GM12878 (cell line): ENCODE measurements at regions not wholly inside any gene's neighbourhood (a gene's known extent, or its start where the extent isn't known, plus 50 kb on each side); places are given as distances from the start of the nearest gene placed in this dataset.

ENCODE experiments used
- ATAC-seq: fragments of 200-7000 bp; cut with Tn5 transposase; 3 replicates; pipeline ENCODE4 v1.9.1; 2020; ENCODE audit warnings: mild to moderate bottlenecking, moderate library complexity
- BruUV-seq: library from RNA; stranded (reverse); fragments of 400-500 nt; replicated peaks from 2 replicates; lab custom pipeline; 2021; lab: Mats Ljungman, UMichigan
- CTCF ChIA-PET: fragments of 300-600 bp; sonication (Branson Sonifier 250); formaldehyde crosslinking; extraction: SDS; loops from one replicate; lab custom pipeline; 2021; ENCODE audit warnings: inconsistent platforms; lab: Yijun Ruan, JAX
- POLR2A ChIA-PET: fragments of 350-600 bp; formaldehyde crosslinking; extraction: SDS; loops from one replicate; lab custom pipeline; 2021; ENCODE audit warnings: inconsistent platforms; lab: Charles Lee
- RAD21 ChIA-PET: fragments of 300-600 bp; sonication (Branson Sonifier 250); formaldehyde crosslinking; loops from one replicate; lab custom pipeline; 2023; ENCODE audit warnings: antibody characterized with exemption; ENCODE audit not compliant: unreplicated experiment; lab: Charles Lee
- SMC1A ChIA-PET: fragments of 300-600 bp; sonication (Branson Sonifier 250); formaldehyde crosslinking; loops from one replicate; lab custom pipeline; 2023; ENCODE audit not compliant: unreplicated experiment, uncharacterized antibody; lab: Charles Lee
- DNase-seq: peaks from one replicate; pipeline ENCODE4 v3.0.0-alpha.2; 2011; ENCODE audit warnings: low read depth, low spot score
- FAIRE-seq: peaks from 3 replicates; lab custom pipeline; 2011; peaks lifted over from hg19 to GRCh38; lab: Jason Lieb, UNC
- H2AFZ ChIP-seq: 2 replicates; pipeline ENCODE4 v1.6.0; 2011; ENCODE audit warnings: low read depth, low read length, control low read depth; ENCODE audit not compliant: control insufficient read depth
- H3K27ac ChIP-seq: 2 replicates; pipeline ENCODE4 v1.5.1; 2011; ENCODE audit warnings: control low read depth; ENCODE audit not compliant: control insufficient read depth, insufficient read depth
- H3K27me3 ChIP-seq, 2 experiments: replicated peaks in 1 of 2; 2 replicates each; pipeline versions ENCODE4 v1.6.0 to v1.6.1; 2011; ENCODE audit warnings: low read length in 1 of 2; ENCODE audit not compliant: control insufficient read depth in 2 of 2, insufficient read depth in 2 of 2
- H3K36me3 ChIP-seq, 2 experiments: 2 replicates each; pipeline ENCODE4 v1.5.1; 2011; ENCODE audit warnings: low read length in 1 of 2; ENCODE audit not compliant: control insufficient read depth in 2 of 2, insufficient read depth in 2 of 2
- H3K4me1 ChIP-seq: 2 replicates; pipeline ENCODE4 v1.6.1; 2011; ENCODE audit warnings: mild to moderate bottlenecking, low read length, moderate library complexity, mixed read lengths; ENCODE audit not compliant: control insufficient read depth, insufficient read depth
- H3K4me2 ChIP-seq: 2 replicates; pipeline ENCODE4 v1.6.0; 2011; ENCODE audit warnings: control low read depth; ENCODE audit not compliant: control insufficient read depth, insufficient read depth
- H3K4me3 ChIP-seq: fragments of 200-600 bp; sonication (generic); 2 replicates; pipeline ENCODE4 v1.5.1; 2016
- H3K79me2 ChIP-seq: 2 replicates; pipeline ENCODE4 v1.6.0; 2011; ENCODE audit warnings: low read length; ENCODE audit not compliant: control insufficient read depth, insufficient read depth
- H3K9ac ChIP-seq: 2 replicates; pipeline ENCODE4 v1.8.0; 2011; ENCODE audit warnings: low read length, control low read depth, mixed read lengths; ENCODE audit not compliant: control insufficient read depth, insufficient read depth
- H3K9me3 ChIP-seq: replicated peaks from 3 replicates; pipeline ENCODE4 v1.5.1; 2011; ENCODE audit warnings: mild to moderate bottlenecking, low read length; ENCODE audit not compliant: control insufficient read depth, insufficient read depth
- H4K20me1 ChIP-seq: 2 replicates; pipeline ENCODE4 v1.6.0; 2011; ENCODE audit not compliant: control insufficient read depth, insufficient read depth
- BCL3 ChIP-seq: IDR thresholded peaks from 2 replicates; pipeline ENCODE4 v1.6.1; 2011; ENCODE audit warnings: borderline replicate concordance, low read depth, mild to moderate bottlenecking, moderate library complexity, low read length; ENCODE audit not compliant: insufficient read depth, poor library complexity, severe bottlenecking
- EZH2 ChIP-seq: IDR thresholded peaks from 2 replicates; pipeline ENCODE4 v1.6.1; 2012; ENCODE audit warnings: low read depth, mild to moderate bottlenecking, control low read depth, inconsistent platforms, low read length, borderline replicate concordance; ENCODE audit not compliant: control insufficient read depth
- JUNB ChIP-seq: IDR thresholded peaks from 2 replicates; pipeline ENCODE4 v1.6.1; 2016; ENCODE audit warnings: antibody characterized with exemption, mild to moderate bottlenecking
- MTA3 ChIP-seq: IDR thresholded peaks from 2 replicates; pipeline ENCODE4 v1.6.1; 2012; ENCODE audit warnings: low read length, inconsistent platforms, borderline replicate concordance
- PML ChIP-seq: IDR thresholded peaks from 2 replicates; pipeline ENCODE4 v1.6.1; 2012; ENCODE audit warnings: low read length, inconsistent platforms
- POLR2AphosphoS5 ChIP-seq: IDR thresholded peaks from 2 replicates; pipeline ENCODE4 v1.6.1; 2011; ENCODE audit warnings: mild to moderate bottlenecking, low read length, inconsistent platforms
- RFX5 ChIP-seq: IDR thresholded peaks from 2 replicates; pipeline ENCODE4 v1.6.1; 2011; ENCODE audit warnings: low read depth, low read length, improper control_type of control experiment
- SREBF2 ChIP-seq: IDR thresholded peaks from 2 replicates; pipeline ENCODE4 v1.6.1; 2012; ENCODE audit warnings: mild to moderate bottlenecking, low read length
- STAT1 ChIP-seq: fragments of 450-650 bp; conservative IDR thresholded peaks from 2 replicates; pipeline ENCODE4 v1.6.1; 2014; ENCODE audit warnings: antibody characterized with exemption, mild to moderate bottlenecking
- TAF1 ChIP-seq: IDR thresholded peaks from 2 replicates; pipeline ENCODE4 v1.6.1; 2011; ENCODE audit warnings: mild to moderate bottlenecking, low read depth, low read length, borderline replicate concordance
- ZBTB11 ChIP-seq: fragments of 450-650 bp; formaldehyde crosslinking; IDR thresholded peaks from 2 replicates; pipeline ENCODE4 v1.5.0; 2022; ENCODE audit warnings: mild to moderate bottlenecking, missing genetic modification characterization
- ZBTB33 ChIP-seq: fragments of 450-650 bp; IDR thresholded peaks from 2 replicates; pipeline ENCODE4 v1.6.1; 2017; ENCODE audit warnings: mild to moderate bottlenecking
- ZNF622 ChIP-seq: fragments of 450-650 bp; IDR thresholded peaks from 2 replicates; pipeline ENCODE4 v1.6.1; 2017; ENCODE audit warnings: mild to moderate bottlenecking, inconsistent platforms
- WGBS: methylation state at CpG from one replicate; pipeline ENCODE4 v1.1.6; 2016; ENCODE audit warnings: low lambda C conversion rate; ENCODE audit not compliant: insufficient replicate concordance, insufficient coverage; ENCODE audit errors: missing lambda C conversion rate; 5-methylcytosine and 5-hydroxymethylcytosine counted together
- in situ Hi-C: fragments of 300-500 bp; cut with MboI; formaldehyde crosslinking; loops from 9 replicates; pipeline ENCODE4 v1.14.3; 2018; ENCODE audit warnings: mixed read lengths
- intact Hi-C: fragments of 100-400 bp; cut with micrococcal nuclease; formaldehyde crosslinking; loops from one replicate; pipeline ENCODE4 v1.14.2; 2022; ENCODE audit not compliant: unreplicated experiment
- TF ChIP-seq, protein P1 (sequence below): fragments of 450-650 bp; IDR thresholded peaks from 2 replicates; pipeline ENCODE4 v1.6.1; 2017; ENCODE audit warnings: mild to moderate bottlenecking, low read depth, inconsistent platforms; ENCODE audit not compliant: poor library complexity, severe bottlenecking
- TF ChIP-seq, protein P2 (sequence below): IDR thresholded peaks from 2 replicates; pipeline ENCODE4 v1.6.1; 2012; ENCODE audit warnings: low read depth, low read length, improper control_type of control experiment

DNA sequence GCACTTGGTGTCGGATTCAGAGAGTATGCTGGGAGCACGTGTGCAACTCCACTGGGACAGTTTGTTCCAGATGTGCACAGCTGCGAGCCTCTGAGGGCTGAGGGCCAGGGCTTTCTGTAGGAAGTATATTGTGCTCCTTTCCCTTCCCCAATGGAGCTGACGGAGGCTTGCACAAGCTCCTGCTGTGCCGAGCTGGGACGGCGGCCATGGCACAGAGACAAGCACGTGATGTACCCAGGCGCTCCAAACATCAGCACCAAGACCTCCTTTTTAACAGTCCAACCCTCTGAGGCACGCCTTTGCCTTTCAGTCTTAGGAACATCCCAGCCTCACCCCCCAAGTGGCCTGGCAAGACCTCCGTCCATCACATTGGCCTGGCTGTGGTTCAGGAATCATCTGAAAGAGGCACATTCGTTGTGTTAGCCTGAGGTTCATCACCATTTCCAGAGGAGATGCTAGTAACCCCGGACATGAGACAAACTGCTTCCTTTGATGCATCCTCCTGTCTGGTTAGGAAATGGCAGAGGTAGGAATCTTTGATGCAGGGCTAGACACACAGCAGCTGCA lies 339.2 kb upstream of the KAZN start (continued):
- TF ChIP-seq JUNB = no peak
- no peak for TF ChIP-seq RFX5
- no peak for TF ChIP-seq TAF1
- TF ChIP-seq SREBF2 = no peak
- TF ChIP-seq, protein P1, sequence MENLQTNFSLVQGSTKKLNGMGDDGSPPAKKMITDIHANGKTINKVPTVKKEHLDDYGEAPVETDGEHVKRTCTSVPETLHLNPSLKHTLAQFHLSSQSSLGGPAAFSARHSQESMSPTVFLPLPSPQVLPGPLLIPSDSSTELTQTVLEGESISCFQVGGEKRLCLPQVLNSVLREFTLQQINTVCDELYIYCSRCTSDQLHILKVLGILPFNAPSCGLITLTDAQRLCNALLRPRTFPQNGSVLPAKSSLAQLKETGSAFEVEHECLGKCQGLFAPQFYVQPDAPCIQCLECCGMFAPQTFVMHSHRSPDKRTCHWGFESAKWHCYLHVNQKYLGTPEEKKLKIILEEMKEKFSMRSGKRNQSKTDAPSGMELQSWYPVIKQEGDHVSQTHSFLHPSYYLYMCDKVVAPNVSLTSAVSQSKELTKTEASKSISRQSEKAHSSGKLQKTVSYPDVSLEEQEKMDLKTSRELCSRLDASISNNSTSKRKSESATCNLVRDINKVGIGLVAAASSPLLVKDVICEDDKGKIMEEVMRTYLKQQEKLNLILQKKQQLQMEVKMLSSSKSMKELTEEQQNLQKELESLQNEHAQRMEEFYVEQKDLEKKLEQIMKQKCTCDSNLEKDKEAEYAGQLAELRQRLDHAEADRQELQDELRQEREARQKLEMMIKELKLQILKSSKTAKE = no peak
- TF ChIP-seq, all 136 proteins: peak for 0

DNA sequence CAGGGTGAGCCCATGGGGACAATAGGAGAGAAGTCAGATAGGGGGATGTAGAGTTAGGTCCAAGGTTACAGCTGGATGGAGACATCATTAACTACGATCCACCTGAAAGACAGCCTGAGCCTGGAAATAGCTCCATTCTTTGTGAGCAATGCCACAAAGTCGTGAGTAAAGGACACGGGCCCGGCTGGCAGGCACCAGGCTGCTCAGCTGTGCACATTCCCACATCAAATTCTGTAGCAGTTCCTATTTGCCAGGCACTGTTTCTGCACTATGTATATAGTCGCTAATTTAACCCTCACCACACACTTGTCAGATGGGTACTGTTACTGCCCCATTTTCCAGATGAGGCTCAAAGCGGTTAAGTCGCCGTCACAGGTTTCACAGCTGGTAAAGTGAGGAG lies 338.0 kb upstream of the KAZN start:
- CTCF ChIA-PET = no interaction called here
- FAIRE-seq = no peak
- no peak overlapping the region for H3K9ac ChIP-seq
- no peak overlapping the region for H3K4me2 ChIP-seq
- DNase-seq = no peak
- 59% methylated on average over 8 of the region's 8 CpGs for WGBS
- RAD21 ChIA-PET = no interaction called here
- ATAC-seq = no peak
- SMC1A ChIA-PET = no interaction called here
- intact Hi-C loops = no loop called here
- in situ Hi-C loops = no loop called here
- no TSS peak for BruUV-seq
- H3K36me3 ChIP-seq = no peaks in the 10 kb centered on the region
- H3K9me3 ChIP-seq = no peaks in the 10 kb centered on the region
- no peaks in the 10 kb centered on the region for H3K4me1 ChIP-seq
- H4K20me1 ChIP-seq = no peaks in the 10 kb centered on the region
- H2AFZ ChIP-seq = no peak overlapping the region
- H3K79me2 ChIP-seq = no peaks in the 10 kb centered on the region
- POLR2A ChIA-PET = no interaction called here
- H3K4me3 ChIP-seq = no peak overlapping the region
- H3K27me3 ChIP-seq = no peaks in the 10 kb centered on the region
- H3K27ac ChIP-seq = no peak overlapping the region
- no peak for TF ChIP-seq MTA3
- TF ChIP-seq ZNF622 = no peak
- no peak for TF ChIP-seq POLR2AphosphoS5
- no peak for TF ChIP-seq ZBTB33
- TF ChIP-seq ZBTB11 (CRISPR knock-in tag) = no peak
- TF ChIP-seq, protein P2, sequence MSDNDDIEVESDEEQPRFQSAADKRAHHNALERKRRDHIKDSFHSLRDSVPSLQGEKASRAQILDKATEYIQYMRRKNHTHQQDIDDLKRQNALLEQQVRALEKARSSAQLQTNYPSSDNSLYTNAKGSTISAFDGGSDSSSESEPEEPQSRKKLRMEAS = no peak
- no peak for TF ChIP-seq STAT1
- no peak for TF ChIP-seq BCL3
- no peak for TF ChIP-seq PML
- TF ChIP-seq EZH2 = no peak
